Psoas muscle (tissue), 7 donors: ENCODE measurements at regions not wholly inside any gene's neighbourhood (a gene's known extent, or its start where the extent isn't known, plus 50 kb on each side); places are given as distances from the start of the nearest gene placed in this dataset.

Source experiments
- ATAC-seq, 4 donors: fragments of 200-7000 bp; cut with Tn5 transposase; one replicate each; pipeline ENCODE4 v1.9.1; 2020; ENCODE audit warnings: moderate library complexity in 3 of 4, mild to moderate bottlenecking in 2 of 4
- DNase-seq, 2 donors: peaks; one replicate each; pipeline ENCODE4 v3.0.0-alpha.2; 2020
- H3K27ac ChIP-seq: fragments of 200-600 bp; one replicate; pipeline ENCODE4 v1.8.0; 2022
- H3K27me3 ChIP-seq, 3 donors: fragments of 200-600 bp in 1 of 3; one replicate each; pipeline versions ENCODE4 v1.6.1 to v1.8.0; 2013 to 2022; ENCODE audit warnings: low read length in 2 of 3, mild to moderate bottlenecking in 2 of 3, moderate library complexity in 1 of 3; ENCODE audit not compliant: insufficient read depth in 3 of 3
- H3K36me3 ChIP-seq, 2 donors: fragments of 200-600 bp in 1 of 2; one replicate each; pipeline versions ENCODE4 v1.6.1 to v1.8.0; 2013 to 2022; ENCODE audit warnings: low read depth in 1 of 2, mild to moderate bottlenecking in 1 of 2, moderate library complexity in 1 of 2; ENCODE audit not compliant: insufficient read depth in 1 of 2
- H3K4me1 ChIP-seq: fragments of 200-600 bp; one replicate; pipeline ENCODE4 v1.8.0; 2022
- H3K4me3 ChIP-seq: fragments of 200-600 bp; one replicate; pipeline ENCODE4 v1.8.0; 2022; ENCODE audit warnings: mild to moderate bottlenecking
- H3K9me3 ChIP-seq: fragments of 200-600 bp; one replicate; pipeline ENCODE4 v1.8.0; 2022
- WGBS, 3 donors: extraction: QIAGEN DNeasy Blood & Tissue Kit; methylation state at CpG; one replicate each; pipeline versions ENCODE4 v1.1.6 to v1.1.7; 2013; 5-methylcytosine and 5-hydroxymethylcytosine counted together
- intact Hi-C, 2 donors: fragments of 100-400 bp; cut with DNase I; formaldehyde crosslinking; loops; one replicate each; pipeline versions ENCODE4 v1.11.0 to v1.14.2; 2022
- TF ChIP-seq, protein P1 (sequence below): fragments of 200-600 bp; IDR thresholded peaks from one replicate; pipeline ENCODE4 v1.8.0; 2022; ENCODE audit warnings: antibody characterized with exemption
- donor health status: healthy with polysubstance abuse.
- donor health status: DM: no; HTN: no; CAD: no; lungs with moderate emphysema.
- donor health status: Bipolar disorder and iron deficiency.
- donor health status: healthy.
- donor health status: DM: yes; HTN: yes; CAD: no.
- donor health status: DM: no; HTN: no; CAD: no.
- donor health status: DM: yes; HTN: yes; CAD: no.

DNA sequence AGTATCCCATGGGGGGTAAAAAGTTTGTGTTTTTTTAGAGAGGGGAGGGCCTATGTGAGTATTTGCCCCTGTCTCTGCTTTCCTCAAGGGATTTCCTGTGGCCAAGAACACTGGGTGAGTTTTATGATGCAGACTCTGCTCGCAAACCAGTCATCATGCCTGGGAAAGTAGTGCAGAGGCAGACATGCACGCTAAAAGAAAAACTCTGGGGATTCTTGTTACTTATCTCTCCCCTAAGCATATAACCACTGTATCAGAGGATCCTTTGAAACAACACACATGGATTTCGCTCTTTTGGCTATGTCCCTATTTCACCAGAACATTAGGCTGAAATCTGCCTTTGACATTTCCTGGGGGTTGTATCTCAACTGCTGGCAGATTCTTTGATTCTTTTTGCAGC is 1845.8 kb upstream of the SEL1L start:
- no peak for ATAC-seq
- no peak for DNase-seq
- Histone ChIP-seq H3K9me3 (no peaks in the 10 kb centered on the region), H3K4me1 (no peaks in the 10 kb centered on the region), H3K4me3 (no peak overlapping the region), H3K27me3 (no peaks in the 10 kb centered on the region), H3K36me3 (no peaks in the 10 kb centered on the region), H3K27ac (no peak overlapping the region)
- intact Hi-C loops: no loop called here
- TF ChIP-seq, protein P1, sequence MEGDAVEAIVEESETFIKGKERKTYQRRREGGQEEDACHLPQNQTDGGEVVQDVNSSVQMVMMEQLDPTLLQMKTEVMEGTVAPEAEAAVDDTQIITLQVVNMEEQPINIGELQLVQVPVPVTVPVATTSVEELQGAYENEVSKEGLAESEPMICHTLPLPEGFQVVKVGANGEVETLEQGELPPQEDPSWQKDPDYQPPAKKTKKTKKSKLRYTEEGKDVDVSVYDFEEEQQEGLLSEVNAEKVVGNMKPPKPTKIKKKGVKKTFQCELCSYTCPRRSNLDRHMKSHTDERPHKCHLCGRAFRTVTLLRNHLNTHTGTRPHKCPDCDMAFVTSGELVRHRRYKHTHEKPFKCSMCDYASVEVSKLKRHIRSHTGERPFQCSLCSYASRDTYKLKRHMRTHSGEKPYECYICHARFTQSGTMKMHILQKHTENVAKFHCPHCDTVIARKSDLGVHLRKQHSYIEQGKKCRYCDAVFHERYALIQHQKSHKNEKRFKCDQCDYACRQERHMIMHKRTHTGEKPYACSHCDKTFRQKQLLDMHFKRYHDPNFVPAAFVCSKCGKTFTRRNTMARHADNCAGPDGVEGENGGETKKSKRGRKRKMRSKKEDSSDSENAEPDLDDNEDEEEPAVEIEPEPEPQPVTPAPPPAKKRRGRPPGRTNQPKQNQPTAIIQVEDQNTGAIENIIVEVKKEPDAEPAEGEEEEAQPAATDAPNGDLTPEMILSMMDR: no peak
- 52 to 57% (median 56%) methylated on average over 3 of the region's 3 CpGs for WGBS, 3 donors

DNA sequence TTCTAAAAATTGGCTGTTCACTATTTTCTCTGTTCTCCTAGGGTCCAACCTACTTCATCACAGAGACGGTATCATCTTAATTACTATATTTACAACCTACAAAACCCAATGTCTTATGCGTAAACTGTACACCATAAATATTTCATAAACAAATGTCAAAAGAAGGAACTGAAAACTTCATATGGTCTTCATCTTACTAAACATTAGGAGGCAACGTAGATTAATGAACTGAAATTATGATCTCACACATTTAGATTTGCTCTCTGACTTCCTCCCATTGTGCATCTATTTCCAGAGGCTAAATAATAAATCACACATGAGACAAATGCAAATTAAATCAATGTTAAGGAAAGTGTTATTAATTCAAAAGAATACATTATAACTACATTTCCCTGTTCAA is 1850.6 kb upstream of the SEL1L start:
- intact Hi-C loops: no loop called here
- H3K27me3 ChIP-seq: no peaks in the 10 kb centered on the region
- no peaks in the 10 kb centered on the region for H3K36me3 ChIP-seq
- H3K4me3 ChIP-seq: no peak overlapping the region
- DNase-seq (no peak), ATAC-seq (no peak)
- no peak overlapping the region for H3K27ac ChIP-seq
- WGBS, 3 donors: 83 to 87% (median 84%) methylated on average over 3 of the region's 3 CpGs
- TF ChIP-seq, protein P1: no peak
- H3K4me1 ChIP-seq: no peaks in the 10 kb centered on the region
- no peaks in the 10 kb centered on the region for H3K9me3 ChIP-seq

DNA sequence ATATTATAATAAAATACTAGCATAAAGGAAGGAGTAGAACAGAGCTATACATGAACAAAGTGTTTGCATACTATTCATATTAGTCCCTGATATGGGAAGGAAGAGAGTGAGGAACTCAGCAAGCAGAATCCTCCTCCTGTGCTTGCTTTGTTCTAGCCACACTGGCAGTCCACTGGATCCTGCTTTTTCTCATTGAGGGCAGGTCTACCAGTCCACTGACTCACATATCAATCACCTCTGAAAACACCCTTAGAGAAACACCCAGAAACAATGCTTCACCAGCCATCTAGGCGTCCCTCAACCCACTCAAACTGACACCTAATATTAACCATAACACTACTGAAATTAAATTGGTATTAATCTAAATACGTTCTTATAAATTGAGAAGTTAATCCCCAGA is 1861.7 kb upstream of the SEL1L start:
- TF ChIP-seq, protein P1: no peak
- H3K27me3 ChIP-seq: no peaks in the 10 kb centered on the region
- H3K4me1 ChIP-seq: no peaks in the 10 kb centered on the region
- H3K4me3 ChIP-seq: no peak overlapping the region
- no peaks in the 10 kb centered on the region for H3K9me3 ChIP-seq
- 71 to 82% (median 76%) methylated on average over 2 of the region's 2 CpGs for WGBS, 3 donors
- no peak for DNase-seq
- no peak for ATAC-seq
- H3K27ac ChIP-seq: no peak overlapping the region
- intact Hi-C loops: no loop called here
- no peaks in the 10 kb centered on the region for H3K36me3 ChIP-seq

DNA sequence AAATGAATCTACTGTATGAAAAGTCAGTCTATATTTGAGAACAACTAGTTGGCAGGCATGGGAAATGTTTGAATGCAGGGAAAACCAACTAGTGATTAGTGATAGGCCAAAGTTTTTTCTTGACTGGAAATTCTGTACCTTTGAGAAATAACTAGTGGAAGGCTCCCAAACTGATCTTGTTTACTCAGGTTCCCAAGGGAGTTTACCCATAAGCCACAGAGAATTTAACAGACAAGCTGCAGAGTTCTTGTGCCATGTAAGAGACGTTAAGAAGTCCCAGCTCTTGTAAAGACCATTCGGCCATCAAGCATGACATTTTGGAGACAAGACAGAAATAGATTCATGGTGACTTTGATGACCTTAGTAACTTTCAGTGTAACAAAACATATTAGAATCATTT is 1882.8 kb upstream of the SEL1L start:
- Histone ChIP-seq H3K36me3 (no peaks in the 10 kb centered on the region), H3K4me3 (no peak overlapping the region), H3K27ac (no peak overlapping the region), H3K9me3 (no peaks in the 10 kb centered on the region), H3K27me3 (no peaks in the 10 kb centered on the region), H3K4me1 (no peaks in the 10 kb centered on the region)
- intact Hi-C loops: no loop called here
- 24 to 32% (median 26%) methylated on average over 2 of the region's 2 CpGs for WGBS, 3 donors
- ATAC-seq (no peak), DNase-seq (no peak)
- TF ChIP-seq, protein P1: no peak

DNA sequence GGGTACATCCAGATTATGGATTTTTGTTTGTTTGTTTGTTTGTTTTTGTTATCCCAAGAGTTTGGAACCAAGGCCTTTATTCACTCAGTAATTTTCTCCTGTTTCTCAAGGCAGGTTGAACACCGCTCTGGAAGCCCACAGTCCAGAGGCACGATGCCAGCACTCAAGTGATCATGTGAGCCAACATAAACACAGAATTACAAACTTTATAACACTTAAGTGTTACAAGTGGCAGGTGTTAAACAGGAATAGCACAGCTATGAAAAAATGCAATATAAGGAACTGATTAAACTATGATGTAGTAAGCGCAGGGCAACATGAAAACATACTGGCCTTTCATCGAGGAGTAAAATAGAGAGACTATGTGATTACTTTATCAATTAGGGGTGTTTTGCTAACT is 1885.8 kb upstream of the SEL1L start:
- Histone ChIP-seq H3K36me3 (no peaks in the 10 kb centered on the region), H3K27me3 (no peaks in the 10 kb centered on the region), H3K9me3 (no peaks in the 10 kb centered on the region), H3K4me3 (no peak overlapping the region), H3K27ac (no peak overlapping the region), H3K4me1 (no peaks in the 10 kb centered on the region)
- TF ChIP-seq, protein P1: no peak
- 77 to 79% (median 78%) methylated on average over 4 of the region's 4 CpGs for WGBS, 3 donors
- intact Hi-C loops: no loop called here
- DNase-seq (no peak), ATAC-seq (no peak)
